Muscle of back (tissue), 3 donors: ENCODE measurements at regions not wholly inside any gene's neighbourhood (a gene's known extent, or its start where the extent isn't known, plus 50 kb on each side); places are given as distances from the start of the nearest gene placed in this dataset.
"Not testable (repeated sequence)": the region's sequence is repeated elsewhere in the genome, so short reads cannot be mapped to it uniquely, and the experiment has no call there.

Experiments
- DNase-seq, 3 donors: peaks; one replicate each; pipeline versions ENCODE4 v3.0.0 to v3.0.0-alpha.2; 2013

GRCh38 chr2:238521002-238521401 is 94.3 kb downstream of the ASB1 start:
- no peak for DNase-seq

DNA sequence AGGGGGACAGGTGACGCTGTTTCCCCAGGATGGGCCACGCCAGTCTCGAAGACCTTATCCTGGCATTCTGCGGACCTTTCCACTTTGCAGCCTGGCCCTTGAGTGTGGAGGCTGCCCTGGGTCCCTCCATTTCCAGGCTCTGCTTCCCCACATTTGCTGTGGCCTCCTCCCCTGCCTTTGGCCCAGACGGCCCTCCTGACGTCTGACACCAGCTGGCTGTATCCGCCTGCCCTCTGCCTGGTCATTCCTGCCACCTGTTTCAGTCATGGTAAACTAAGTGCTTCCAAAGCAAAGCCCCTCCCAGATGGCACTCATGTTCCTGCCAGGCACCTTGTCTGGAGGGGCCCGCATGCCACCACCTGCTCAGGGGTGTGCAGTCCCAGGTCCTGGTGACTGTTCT is 95.1 kb downstream of the ASB1 start:
- DNase-seq, result peak; percentile 33 to 36 (median 33)

GRCh38 chr2:238523158-238524110 is 96.7 kb downstream of the ASB1 start:
- DNase-seq, result peak; percentile 65 to 90 (median 67)

- DNase-seq, result no peak
Observed at GRCh38 chr2:238524426-238524983, 97.8 kb downstream of the ASB1 start.

- DNase-seq, result no peak
Observed at GRCh38 chr2:238525990-238526389, 99.3 kb downstream of the ASB1 start.

GRCh38 chr2:238527565-238527964 is 100.8 kb downstream of the ASB1 start:
- DNase-seq, result peak in 1 of 3 donors; percentile 83

DNA sequence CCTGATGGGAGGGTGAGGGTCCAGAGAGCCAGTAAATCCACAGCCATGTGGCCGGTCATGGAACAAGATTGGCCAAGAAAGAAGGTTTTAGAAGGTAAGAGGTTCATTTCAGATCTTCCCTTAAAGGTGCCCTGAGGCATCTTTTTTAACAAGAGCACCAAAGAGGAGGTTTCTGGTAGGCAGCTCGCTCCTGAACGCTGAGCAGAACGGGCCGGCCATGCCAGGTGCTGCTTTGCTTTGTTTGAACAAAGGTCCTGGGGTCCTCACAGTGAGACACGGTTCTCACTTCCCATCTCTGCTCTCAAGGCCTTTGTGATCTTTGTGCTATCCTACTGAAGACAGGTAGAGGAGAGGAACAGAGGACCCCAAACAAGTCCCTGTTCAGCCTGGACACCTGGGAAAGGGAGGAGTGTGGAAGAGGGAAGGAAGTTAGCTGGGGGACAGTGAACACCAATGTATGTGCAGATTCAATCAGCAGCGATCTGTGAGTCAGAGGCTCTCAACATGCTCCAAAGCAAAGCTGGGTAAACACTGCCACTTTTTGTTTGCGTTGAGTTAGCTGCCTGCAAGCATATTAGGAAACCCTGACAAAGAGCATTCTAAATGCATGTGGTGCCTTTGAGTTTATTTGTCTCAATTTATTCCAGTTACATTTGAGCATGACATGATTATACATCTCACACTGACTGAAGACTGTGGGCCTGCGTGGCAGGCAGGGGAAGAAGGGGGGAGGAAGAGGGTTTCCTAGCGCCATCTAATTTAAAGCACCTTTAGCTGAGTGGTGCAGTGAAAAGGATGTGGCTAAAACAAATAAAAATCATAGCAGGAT is 102.4 kb downstream of the ASB1 start:
- peak in 2 of 3 donors; percentile 26 to 33 for DNase-seq

- DNase-seq, result not testable (repeated sequence)
Observed at GRCh38 chr2:238531017-238531645, 104.4 kb downstream of the ASB1 start.

DNA sequence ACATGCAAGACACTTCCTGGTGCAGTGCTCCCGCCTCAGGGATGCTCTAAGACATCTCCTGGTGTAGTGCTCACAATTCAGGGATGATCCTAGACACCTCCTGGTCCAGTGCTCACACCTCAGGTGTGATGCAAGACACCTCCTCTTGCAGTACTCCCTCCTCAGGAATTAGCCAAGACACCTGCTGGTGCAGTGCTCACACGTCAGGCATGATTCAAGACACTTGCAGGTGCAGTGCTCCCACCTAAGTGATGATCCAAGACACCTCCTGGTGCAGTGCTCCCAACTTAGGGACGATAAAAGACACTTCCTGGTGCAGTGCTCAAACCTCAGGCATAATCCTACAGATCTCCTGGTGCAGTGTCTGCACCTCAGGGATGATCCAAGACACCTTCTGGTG is 117.0 kb downstream of the ASB1 start:
- DNase-seq, result not testable (repeated sequence)

- no peak for DNase-seq
Observed at GRCh38 chr2:238548902-238549462, 122.3 kb downstream of the ASB1 start.

GRCh38 chr2:238549866-238550265 is 123.1 kb downstream of the ASB1 start:
- no peak for DNase-seq

DNA sequence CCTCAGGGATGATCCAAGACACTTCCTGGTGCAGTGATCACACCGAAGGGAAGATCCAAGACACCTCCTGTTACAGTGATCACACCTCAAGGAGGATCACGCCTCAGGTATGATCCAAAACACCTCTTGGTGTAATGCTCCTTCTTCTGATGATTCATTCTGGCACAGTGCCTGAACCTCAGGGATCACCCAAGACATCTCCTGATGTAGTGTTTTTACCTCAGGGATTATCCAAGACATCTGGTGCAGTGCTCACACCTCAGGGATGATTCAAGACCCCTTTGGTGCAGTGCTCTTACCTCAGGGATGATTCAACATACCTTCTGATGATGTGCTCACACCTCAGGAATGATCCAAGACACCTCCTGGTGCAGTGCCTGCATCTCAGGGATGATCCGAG is 124.4 kb downstream of the ASB1 start:
- DNase-seq, result no peak

DNA sequence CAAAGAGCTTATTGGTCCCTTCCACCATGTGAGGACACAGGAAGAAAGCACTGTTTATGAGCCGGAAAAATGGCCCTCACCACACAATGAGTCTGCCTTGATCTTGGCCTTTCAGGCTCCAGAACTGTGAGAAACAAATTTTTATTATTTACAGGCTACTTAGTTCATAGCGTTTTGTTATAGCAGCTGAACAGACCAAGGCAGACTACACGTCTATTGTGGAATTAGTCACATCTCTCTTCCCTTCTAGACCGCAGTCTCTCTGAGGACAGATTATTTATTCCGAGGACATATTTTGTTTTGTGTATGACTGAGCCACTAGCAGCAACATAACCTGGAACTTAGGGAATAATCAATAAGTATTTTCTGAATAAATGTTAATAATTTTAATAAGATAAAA is 125.5 kb downstream of the ASB1 start:
- DNase-seq, result no peak

DNA sequence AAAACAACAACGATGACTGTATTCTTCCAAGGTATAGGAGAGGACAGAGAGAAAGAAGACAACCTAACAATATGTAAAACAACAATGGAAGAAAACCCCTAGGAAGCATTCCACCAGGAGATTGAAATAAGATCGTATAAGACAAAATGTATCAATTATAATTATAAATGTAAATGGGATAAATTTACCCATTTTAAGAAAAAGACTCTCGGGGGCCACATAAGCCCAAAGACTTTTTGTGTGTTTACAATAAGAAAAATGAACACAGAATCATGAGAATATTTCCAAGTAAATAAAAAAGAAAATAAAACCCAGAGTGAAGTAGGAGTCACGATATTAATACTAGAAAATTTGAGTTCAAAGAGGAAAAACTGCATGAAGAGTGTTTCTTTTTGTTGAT is 126.4 kb downstream of the ASB1 start:
- no peak for DNase-seq

GRCh38 chr2:238554468-238555315 is 128.0 kb downstream of the ASB1 start:
- no peak for DNase-seq

DNA sequence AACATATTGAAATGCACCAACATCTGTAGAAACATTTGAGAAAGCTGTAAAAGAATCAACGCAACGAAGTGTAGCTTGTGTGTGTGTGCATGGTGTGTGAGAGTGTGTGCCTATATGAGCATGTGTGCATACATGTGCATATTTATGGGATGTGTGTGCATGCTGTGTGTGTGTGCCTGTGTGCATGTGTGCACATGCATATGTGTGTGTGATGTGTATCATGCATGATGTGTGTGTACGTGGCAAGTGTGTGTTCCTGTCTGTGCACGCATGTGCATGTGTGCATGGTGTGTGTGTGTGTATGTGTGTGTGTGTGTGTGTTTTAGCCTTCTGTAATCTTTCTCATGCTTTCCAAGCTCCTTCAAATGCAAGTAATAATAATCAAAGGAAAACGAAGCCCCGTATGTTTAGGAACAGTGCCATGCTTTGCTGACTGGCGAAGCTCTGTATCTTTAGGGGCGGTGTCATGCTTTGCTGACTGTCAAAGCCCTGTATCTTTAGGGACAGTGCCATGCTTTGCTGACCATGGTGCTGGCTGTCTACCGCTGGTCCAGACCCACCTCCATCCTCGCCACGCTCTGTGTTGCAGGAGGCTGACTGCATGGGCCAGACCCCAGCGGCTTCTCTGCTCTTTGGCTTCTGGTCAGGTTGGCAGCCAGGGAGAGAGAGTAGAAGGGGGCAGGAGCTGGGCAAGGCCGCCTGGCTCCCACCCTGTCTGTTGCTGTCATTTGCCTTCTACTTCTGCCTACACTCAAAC is 129.2 kb downstream of the ASB1 start:
- no peak for DNase-seq

- no peak for DNase-seq
Observed at GRCh38 chr2:238557431-238557830, 130.7 kb downstream of the ASB1 start.

DNA sequence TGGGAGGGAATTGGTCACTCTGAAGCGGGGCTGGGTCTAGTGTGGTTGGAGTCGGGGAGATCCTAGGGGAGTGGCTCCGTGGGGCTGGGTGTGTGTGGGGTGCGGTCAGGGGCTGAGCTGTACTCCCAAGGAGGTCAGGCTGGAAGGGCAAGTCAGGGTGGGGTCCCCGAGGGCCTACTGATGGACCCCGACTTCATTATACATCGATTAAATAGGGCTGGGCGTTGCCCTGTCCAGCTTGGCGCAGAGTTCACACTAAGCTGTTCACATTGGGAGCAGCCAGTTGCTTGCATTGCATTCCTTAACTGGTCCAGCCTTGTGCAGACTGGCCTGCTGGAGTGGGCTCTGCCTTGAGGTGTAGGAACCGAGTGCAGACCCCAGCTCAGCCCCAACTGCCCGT is 131.2 kb downstream of the ASB1 start:
- no peak for DNase-seq

- no peak for DNase-seq
Observed at GRCh38 chr2:238558456-238559099, 131.9 kb downstream of the ASB1 start.
